RWPE1 (cell line): ENCODE measurements at regions not wholly inside any gene's neighbourhood (a gene's known extent, or its start where the extent isn't known, plus 50 kb on each side); places are given as distances from the start of the nearest gene placed in this dataset.

Experiments used
- CTCF ChIA-PET: fragments of 350-600 bp; sonication (Branson Sonifier 250); formaldehyde crosslinking; extraction: SDS; loops from one replicate; lab custom pipeline; 2021; lab: Yijun Ruan, JAX
- POLR2A ChIA-PET: fragments of 400-600 bp; formaldehyde crosslinking; extraction: SDS; loops from one replicate; lab custom pipeline; 2020; ENCODE audit warnings: antibody characterized with exemption; ENCODE audit not compliant: low non-redundant PET; lab: Yijun Ruan, JAX
- DNase-seq: peaks from one replicate; pipeline ENCODE4 v3.0.0; 2012; ENCODE audit warnings: low spot score
- H3K27ac ChIP-seq: fragments of 450-650 bp; 2 replicates; pipeline ENCODE4 v1.5.1; 2017
- CTCF ChIP-seq: fragments of 450-650 bp; conservative IDR thresholded peaks from 2 replicates; pipeline ENCODE4 v1.5.1; 2017; ENCODE audit warnings: low read depth, mild to moderate bottlenecking

GRCh38 chr3:94413336-94414108 is 350.7 kb downstream of the NSUN3 start:
- no peak overlapping the region for H3K27ac ChIP-seq
- ChIA-PET CTCF (no interaction called here), POLR2A (no interaction called here)
- TF ChIP-seq CTCF = no peak
- DNase-seq = peak; percentile 7

GRCh38 chr3:94414418-94414817 is 351.6 kb downstream of the NSUN3 start:
- POLR2A ChIA-PET = no interaction called here
- CTCF ChIA-PET = no interaction called here
- TF ChIP-seq CTCF = no peak
- no peak for DNase-seq
- H3K27ac ChIP-seq = no peak overlapping the region

GRCh38 chr3:94416768-94417167 is 353.9 kb downstream of the NSUN3 start:
- CTCF ChIA-PET = no interaction called here
- no peak for TF ChIP-seq CTCF
- DNase-seq = no peak
- POLR2A ChIA-PET = no interaction called here
- H3K27ac ChIP-seq = no peak overlapping the region

GRCh38 chr3:94417963-94418455 is 355.1 kb downstream of the NSUN3 start:
- H3K27ac ChIP-seq = no peak overlapping the region
- CTCF ChIA-PET = no interaction called here
- no peak for DNase-seq
- POLR2A ChIA-PET = no interaction called here
- TF ChIP-seq CTCF = no peak

GRCh38 chr3:94420931-94421330 is 358.1 kb downstream of the NSUN3 start:
- H3K27ac ChIP-seq = no peak overlapping the region
- ChIA-PET POLR2A (no interaction called here), CTCF (interaction anchor here (0.6 kb wide), 1 partner anchor 12 kb away, joined by 3 read pairs; no protein-coding TSS in a partner anchor)
- DNase-seq = no peak
- no peak for TF ChIP-seq CTCF

GRCh38 chr3:94423578-94423977 is 360.7 kb downstream of the NSUN3 start:
- H3K27ac ChIP-seq = no peak overlapping the region
- ChIA-PET POLR2A (no interaction called here), CTCF (no interaction called here)
- no peak for TF ChIP-seq CTCF
- no peak for DNase-seq
